NCI-H345 (cell line): ENCODE measurements at regions not wholly inside any gene's neighbourhood (a gene's known extent, or its start where the extent isn't known, plus 50 kb on each side); places are given as distances from the start of the nearest gene placed in this dataset.
"Not testable (repeated sequence)": the region's sequence is repeated elsewhere in the genome, so short reads cannot be mapped to it uniquely, and the experiment has no call there.

Experiments used
- DNase-seq: peaks from one replicate; lab custom pipeline; 2025; lab: John Stamatoyannopoulos, UW

DNA sequence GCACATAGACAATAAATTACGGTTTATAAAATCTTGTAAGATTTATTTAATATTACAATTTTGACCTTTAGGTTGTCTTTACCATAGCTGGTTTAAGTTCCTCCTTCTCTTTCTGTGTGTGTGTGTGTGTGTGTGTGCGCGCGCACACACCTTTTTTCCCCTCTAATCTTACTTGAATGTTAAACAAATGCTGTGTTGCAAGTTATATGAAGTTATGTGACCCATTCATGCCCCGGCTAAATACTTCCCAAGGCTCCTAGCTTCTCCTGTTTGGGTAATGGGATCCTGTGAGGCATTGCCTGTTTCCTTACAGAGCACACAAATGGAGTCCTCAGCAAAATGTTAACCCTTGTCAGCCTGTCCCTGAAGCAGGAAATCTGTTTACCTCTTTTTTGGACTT is 125.6 kb upstream of the ZNF608 start:
- DNase-seq = no peak

DNA sequence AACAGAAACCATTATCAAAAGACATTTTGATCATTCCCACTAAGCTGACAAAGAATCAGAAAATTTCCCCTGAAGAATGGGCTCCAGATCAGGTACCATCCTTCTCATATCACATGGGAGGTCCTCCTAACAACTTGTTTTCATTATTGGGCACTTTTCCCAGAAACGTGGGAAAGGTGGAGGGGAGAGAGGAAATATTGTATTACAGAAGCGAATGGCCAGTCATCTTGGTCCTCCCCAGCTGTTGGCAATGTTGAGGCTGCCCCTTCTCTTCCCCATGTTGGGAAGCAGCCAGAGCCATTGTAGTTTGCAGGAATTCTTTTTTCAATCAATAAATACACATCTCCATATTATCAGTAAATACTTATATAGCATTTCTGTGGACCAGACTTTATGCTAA is 126.2 kb upstream of the ZNF608 start:
- DNase-seq = no peak

DNA sequence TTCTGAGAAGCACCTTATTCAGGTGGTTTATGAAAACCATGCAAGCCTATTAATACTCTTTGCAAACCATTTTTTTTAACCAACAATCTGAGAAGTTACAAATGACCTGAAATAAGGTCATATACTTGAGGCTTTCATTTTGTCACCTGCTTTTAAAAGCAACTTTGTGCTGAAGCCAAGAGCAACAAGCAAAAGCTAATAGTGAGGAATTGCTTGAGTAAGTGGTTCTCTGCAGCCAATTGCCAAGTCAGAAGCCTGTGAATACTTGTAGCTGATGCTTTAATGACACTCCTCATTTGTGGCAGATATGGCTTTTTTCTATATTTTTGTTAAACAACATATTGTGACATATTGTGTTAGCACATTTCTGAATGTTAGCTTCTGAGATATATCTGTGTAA is 126.7 kb upstream of the ZNF608 start:
- no peak for DNase-seq

DNA sequence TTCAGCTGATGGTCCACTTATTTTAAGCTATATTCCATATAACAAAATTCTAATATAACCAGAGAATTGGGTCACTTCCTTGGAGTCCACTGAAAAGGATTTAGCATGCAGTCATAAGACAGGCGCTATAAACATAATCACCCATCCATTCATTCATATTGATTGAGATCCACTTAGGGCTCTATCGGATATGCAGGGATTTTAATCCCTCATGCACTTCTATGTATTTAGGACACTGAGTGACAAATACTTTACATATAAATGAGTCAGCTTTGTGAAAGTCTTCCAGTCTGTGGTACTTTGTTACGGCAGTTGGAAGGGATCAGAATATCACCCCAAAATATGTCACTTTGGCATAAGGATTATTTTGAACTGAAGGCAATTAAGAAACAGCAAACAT is 127.3 kb upstream of the ZNF608 start:
- DNase-seq = no peak

DNA sequence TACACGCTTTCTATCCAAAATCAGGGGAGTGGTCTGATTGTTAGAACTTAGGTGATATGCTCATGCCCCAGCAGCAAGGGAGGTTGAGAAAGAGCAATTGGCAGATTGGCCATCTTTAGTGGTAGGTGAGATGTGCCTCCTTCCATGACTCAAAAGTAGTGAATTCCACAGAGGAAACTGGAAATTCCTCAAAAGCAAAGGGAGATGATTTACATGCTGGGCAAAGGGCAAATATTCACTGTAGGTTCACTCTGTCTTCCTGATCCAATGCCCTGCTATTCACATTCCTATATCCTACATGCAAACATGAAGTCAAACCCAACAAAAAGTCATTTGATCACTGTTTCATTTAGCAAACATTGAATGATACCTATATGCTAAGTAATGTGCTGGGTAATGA is 130.1 kb upstream of the ZNF608 start:
- DNase-seq = no peak

DNA sequence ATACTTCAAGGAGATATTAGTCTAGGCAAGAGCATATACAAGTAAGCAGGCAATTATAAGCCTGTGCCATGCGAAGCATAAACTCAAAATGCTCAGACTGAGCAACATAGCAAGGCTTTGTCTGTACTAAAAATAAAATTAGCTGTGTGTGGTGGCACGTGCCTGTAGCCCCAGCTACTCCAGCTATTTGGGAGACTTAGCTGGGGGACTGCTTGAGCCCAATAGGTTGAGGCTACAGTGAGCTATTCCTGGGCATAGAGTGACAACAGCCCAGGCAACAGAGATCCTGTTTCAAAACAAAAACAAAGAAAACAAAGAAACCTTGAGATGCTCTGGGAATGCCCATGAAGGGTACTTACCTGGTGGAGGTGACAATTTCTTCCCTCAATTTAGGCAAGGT is 130.5 kb upstream of the ZNF608 start:
- no peak for DNase-seq

DNA sequence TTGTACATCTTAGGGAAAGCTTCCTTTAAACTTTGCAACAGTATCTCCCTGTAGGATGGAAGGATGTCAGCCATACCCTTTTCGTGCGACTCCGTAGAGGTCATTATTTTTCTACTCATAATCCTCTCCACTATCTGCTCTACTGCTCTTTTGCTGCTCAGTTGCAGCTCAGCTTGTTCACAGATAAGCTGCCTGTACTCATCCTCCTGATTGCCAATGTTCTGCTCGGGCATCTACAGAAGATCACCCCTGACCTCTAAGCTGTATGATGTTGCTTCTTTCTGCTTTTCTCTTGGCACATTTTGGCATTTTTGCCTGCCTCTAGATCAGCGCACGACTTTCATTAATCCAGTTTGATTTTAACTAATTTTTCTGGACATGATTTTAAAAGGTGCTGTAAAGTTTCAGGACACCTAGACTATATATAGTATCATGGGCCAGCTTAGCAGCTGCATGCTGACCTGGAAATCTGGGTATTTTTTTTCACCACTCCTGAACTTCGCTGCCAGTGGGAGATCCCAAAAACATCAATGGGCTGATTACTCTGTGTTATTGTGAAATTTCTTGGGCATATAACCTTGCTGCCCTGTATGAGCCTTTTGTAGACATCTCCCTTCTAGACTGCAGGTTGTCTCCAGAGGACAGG is 131.2 kb upstream of the ZNF608 start:
- no peak for DNase-seq

DNA sequence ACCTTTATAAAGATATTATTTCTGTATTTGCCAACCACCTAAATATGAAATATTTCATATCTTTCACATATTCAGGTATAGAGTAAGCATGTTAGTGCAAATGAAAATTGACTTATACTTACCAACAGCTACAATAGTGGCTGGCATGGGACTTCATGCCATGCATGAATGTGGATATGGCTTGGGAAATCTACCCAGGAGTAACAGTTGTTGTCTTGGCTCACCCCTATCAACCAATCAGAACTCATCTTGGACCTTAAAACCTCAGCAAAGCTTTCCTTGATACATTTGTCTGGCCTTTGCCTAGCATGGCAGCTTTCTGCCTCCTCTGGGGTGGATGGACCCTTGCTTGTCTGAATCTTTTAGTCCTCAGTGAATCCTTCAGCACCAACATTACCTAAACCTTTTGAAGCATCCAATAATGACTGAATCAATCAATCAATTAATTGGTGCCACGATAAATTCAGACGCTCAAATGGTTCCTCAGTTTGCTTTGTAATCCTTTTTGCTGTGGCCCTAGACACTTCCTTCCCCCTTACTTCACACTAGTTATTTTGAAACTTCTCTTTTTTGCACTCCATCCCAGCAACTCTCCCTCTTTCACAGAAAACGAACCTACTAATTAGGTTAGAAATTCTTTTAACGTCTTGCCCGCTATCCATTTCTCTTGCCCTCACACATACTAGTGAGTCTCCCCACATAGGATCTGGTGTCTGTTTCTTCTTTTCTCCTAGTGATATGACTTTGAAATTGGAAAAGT is 132.3 kb upstream of the ZNF608 start:
- DNase-seq = no peak

DNA sequence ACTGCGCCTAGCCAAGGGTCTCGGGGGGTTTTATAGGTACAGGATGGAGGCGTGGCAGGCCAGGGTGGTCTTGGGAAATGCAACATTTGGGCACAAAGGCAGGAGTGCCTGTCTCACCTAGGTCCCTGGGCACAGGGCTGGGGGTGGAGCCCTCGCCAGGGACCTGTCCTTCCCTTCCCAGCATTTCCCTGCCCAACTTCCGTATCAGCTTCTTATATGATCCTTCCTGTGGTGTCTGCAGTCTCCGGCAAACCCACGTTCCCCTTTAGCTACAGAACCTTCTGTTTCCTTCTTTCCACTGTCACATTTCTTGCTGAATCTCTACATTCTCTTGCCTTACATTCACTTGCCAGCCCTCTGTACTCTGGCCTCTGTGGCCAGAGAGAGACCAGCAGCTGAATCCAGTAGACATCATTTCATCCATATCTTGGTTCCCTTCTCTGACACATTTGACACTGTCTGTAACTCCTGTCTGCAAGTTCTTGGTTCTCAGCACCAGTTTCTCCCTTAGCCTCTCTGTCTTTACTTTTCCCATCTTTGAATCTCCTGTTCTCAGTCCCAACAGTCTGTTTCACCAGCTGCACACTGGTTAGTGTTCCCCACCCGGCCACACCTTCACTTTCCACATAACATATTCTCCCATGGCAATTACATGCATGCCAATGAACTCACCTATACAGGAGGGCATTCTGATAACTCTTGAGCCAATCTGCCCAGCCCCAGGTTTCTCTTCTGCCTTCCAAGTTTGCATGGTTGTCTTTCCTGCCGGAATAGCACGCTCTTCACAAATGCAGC is 134.7 kb upstream of the ZNF608 start:
- no peak for DNase-seq

DNA sequence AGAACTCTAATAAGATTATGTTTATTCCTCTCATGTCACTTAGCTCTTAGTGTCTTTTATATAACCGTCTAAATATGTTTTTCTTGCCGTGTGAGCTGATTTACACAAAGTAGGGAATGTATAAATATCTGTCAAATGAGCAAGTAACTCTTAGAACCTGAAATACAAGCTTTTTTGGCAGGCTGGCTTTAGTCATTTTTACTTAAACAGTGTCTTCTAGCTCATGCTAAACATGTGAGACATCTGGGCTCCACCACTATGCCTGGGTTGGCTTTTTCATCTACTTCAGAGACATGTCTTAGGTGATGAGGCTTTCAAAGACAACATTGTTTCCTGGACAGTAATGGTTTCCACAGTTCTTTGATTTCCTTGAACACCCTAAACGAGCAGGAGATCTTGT is 137.2 kb upstream of the ZNF608 start:
- DNase-seq = no peak

DNA sequence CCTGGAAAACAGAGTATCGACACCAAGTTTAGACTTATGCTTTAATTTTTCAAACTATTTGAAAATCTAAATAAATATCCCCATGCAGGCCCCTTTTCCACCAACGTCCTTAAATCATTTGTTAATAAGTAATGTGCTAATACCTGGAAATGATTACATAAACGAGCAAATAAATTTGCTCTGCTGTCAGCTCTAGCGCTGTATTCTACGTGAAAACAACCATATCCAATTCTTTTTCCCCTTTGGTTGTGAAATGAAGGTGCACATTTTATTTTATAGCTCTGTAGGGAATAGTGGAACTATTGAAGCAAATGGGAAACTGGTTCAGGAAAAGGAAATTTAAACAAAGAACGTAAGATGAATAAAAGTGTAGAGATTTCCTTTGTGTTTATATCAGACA is 137.7 kb upstream of the ZNF608 start:
- no peak for DNase-seq

DNA sequence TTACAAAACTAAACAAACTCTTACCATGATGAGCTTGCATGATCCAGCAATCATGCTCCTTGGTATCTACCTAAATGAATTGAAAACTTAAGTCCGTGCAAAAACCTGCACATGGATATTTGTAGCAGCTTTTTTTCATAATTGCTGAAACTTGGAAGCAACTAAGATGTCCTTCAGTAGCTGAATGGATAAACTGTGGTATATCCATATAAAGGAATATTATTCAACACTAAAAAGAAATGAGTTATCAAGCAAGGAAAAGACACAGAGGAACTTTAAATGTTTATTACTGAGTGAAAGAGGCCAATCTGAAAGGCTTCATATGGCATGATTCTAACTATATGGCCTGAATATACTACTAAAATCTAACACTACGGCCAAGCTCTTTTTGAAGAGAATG is 139.1 kb upstream of the ZNF608 start:
- DNase-seq = no peak

DNA sequence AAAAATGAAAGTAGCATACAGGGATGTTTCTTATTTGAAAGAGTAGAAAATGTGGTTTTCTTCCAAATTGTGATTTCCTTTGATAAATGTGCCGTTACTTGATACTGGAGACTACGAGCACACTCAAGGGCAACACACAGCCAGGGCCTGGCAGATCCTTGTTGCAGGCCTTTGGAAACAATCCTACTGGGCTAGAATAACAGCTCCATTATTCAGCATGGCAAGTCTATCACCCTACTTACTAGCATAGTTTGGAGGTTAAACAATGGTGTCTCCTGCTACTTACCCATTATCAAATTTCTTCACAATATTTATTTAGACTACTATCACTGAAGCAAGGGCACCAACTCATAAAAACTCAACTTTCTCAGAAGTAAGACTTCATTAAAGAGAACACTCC is 140.8 kb upstream of the ZNF608 start:
- DNase-seq = no peak

DNA sequence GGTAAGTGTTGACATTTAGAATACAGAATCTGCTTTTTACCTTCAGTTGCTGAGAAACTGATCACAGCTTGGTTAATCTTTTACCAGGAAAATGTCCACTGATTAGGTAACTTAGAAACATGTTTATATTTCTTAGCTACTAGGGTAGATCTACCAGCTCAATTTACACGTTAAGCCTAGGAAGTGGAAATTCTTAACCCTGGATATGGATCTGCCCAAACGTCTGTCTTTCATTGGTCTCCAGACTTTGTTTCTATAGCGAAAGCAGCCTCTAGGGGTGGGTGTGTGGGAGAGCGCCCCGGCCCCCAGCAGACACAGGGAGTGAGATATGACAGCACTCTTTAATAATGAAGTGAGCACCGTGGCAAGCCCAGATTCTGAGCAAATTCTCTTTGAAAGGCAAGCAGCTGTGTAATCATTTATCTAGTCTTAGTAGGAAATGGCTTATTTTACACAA is 141.6 kb upstream of the ZNF608 start:
- no peak for DNase-seq

DNA sequence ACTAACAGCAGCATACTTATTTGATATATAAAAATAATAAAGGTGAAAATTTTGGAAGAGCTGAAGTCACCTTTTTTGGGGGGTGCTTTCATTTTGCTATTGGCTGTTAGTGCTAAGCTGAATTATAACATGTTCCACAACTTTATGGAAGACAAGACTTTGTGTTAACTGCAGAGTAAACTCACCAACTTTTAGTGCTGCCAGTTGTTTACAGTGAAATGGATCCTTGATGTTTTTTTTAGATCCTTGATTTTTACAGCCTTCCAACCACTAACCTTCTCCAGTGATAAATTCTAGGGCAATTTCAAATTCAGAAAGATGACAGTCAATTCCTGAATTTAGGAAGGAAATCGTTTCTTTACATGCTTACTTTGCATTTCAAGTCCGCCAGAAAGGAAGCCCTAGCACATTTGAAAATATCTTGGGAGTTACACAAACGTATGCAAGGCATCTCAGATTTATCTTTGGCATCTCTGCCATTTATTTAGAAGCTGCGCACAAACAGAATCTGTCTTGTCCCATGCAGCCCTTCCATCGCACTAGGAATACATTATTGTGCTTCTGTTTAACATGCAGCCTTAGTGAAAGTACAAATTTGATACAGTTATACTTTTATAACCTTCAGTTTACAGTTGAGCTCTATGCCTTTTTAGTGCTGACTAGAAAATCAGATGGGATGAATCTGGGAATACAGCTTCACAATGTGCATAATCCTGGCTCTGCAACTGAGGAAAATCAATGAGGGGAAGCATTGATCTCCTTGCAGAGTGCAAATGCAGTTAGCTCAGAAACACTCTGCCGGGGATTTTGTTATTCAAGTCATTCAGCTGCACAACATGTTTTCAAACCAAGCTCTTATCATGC is 142.4 kb upstream of the ZNF608 start:
- no peak for DNase-seq

DNA sequence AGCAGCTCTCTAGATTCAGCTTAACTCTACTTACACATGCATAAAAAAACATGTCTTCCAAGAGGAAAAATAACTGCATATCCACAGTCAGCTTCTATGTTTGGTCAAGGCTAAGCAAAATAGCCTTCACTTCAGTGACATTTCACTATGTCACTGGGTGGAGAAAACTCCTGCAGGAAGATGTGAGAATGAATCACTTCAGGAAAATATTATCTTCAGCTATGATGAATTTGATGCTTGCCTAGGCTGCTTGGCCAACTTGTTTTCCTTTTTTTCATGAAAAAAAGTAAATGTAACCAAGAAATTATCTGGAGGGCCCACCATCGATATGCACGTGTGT is 143.0 kb upstream of the ZNF608 start:
- no peak for DNase-seq

DNA sequence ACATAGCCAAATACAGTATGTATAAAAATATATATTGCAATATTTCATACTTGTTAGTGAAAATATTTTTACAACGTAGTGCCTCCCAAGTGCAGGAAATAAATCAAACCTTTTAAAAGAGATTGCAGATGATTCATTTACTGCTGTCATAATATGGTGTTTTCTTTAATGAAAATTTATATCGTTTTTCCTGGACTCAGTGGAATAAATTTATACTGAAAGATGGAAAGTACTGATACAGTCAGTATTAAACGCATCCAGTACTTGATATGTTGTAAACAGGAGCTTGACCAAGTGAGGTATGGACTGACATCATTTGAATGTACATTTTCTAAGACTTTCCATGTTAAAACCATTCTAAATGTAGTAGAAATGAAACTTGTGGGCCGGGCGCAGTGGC is 143.4 kb upstream of the ZNF608 start:
- DNase-seq = no peak

DNA sequence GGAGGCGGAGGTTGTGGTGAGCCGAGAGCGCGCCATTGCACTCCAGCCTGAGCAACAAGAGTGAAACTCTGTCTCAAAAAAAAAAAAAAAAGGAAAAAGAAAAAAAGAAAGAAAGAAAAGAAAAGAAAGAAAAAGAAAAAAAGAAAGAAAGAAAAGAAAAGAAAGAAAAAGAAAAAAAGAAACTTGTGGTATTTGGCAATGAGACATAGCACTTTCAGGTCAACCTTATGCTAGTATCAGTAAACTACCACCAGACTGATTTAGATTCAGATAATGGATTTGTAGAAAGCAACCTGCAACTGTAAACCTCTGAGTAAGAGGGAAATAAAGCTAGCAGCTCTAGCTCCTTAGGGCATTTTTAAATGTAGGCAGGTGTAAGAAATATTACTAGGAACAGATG is 144.0 kb upstream of the ZNF608 start:
- not testable (repeated sequence) for DNase-seq

DNA sequence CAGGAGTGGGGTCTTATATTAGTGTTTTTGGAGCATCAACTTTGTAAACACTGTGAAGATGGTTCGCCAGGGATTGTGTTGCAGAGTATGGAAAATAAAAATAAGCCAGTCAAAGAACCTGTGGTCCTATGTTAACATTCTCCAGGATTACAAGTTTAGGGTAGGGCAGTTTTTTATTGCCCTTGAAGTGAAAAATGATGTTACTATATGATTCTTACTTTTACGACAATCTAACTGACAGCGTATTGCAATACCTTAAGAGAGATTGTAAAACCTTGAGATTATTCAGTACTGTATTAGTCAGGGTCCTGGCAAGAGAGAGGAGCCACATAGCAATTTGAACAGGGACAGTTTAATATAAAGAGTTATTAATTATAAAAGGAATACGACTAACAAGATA is 144.7 kb upstream of the ZNF608 start:
- no peak for DNase-seq

DNA sequence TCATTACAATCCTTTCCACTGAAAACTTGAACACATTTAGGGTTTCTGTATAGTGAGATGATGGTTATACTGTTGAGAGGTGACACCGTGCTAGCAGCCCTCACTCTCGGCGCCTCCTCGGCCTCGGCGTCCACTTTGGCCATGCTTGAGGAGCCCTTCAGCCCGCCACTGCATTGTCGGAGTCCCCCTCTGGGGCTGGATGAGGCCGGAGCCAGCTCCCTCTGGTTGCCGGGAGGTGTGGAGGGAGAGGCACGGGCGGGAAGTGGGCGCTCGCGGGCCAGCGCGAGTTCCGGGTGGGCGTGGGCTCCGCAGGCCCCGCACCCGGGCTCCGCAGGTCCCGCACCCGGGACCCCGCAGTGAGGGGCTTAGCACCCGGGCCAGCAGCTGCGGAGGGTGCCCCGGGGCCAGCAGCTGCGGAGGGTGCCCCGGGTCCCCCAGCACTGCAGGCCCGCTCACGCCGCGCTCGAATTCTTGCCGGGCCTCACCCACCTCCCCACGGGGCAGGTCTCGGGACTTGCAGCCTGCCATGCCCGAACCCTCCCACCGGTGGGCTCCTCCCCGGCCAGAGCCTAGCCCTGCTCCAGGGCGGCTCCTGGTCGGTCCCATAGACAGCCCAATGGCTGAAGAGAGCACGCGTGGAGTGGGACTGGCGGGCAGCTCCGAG is 145.9 kb upstream of the ZNF608 start:
- no peak for DNase-seq

DNA sequence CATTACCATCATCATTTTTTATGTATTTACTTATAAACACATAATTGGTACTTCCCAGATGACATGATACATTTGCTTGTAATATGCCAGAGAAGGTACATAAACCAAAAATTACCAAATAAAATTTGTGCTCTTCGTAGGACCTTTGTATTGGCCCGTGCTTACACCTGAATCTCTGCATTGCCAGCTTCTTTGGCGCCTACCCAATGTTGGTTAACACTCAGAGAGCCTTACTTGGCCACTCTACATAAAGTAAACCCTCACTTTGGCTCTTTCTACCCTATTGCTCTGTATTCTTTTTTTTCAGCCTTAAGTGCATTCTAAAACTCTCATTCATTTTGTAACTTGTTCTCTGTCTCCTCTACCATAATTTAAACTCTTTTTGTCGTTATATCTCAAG is 148.1 kb upstream of the ZNF608 start:
- no peak for DNase-seq

DNA sequence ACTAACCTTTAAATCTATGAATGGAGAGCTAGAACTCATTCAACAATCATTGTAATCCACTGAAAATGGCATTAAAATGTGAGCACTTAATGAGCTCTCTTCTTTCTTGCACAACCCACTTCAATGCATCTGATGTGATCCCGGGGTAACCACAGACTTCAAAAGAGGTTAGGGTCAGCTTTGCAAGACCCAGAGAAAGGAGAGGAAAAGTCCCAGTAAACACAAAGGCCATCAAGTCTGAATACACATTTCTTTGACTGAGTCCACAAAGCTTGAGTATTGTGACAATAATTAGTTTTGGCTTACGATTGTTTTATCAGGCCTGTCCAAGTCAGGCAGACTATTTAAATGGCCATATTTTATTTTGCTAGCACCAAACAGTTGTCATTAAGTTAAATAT is 148.8 kb upstream of the ZNF608 start:
- DNase-seq = no peak
